Ecto neural progenitor cell (in vitro differentiated cells): ENCODE measurements at regions not wholly inside any gene's neighbourhood (a gene's known extent, or its start where the extent isn't known, plus 50 kb on each side); places are given as distances from the start of the nearest gene placed in this dataset.

Experiments used
- DNase-seq: peaks from one replicate; pipeline ENCODE4 v3.0.0-alpha.2; 2018; ENCODE audit warnings: low spot score

- DNase-seq: no peak
Observed at GRCh38 chr3:84439476-84439875, 519.3 kb upstream of the CADM2 start.

GRCh38 chr3:84440291-84440690 is 518.5 kb upstream of the CADM2 start:
- DNase-seq: peak; percentile 55

- DNase-seq: no peak
Observed at GRCh38 chr3:84442533-84442932, 516.3 kb upstream of the CADM2 start.

- DNase-seq: no peak
Observed at GRCh38 chr3:84444726-84445521, 513.9 kb upstream of the CADM2 start.

- no peak for DNase-seq
Observed at GRCh38 chr3:84487296-84487695, 471.5 kb upstream of the CADM2 start.

GRCh38 chr3:84504761-84505160 is 454.0 kb upstream of the CADM2 start:
- no peak for DNase-seq

GRCh38 chr3:84510007-84510406 is 448.8 kb upstream of the CADM2 start:
- no peak for DNase-seq

GRCh38 chr3:84522893-84523292 is 435.9 kb upstream of the CADM2 start:
- no peak for DNase-seq

- no peak for DNase-seq
Observed at GRCh38 chr3:84536916-84537315, 421.9 kb upstream of the CADM2 start.

GRCh38 chr3:84538597-84538996 is 420.2 kb upstream of the CADM2 start:
- DNase-seq: no peak

GRCh38 chr3:84547207-84547606 is 411.6 kb upstream of the CADM2 start:
- no peak for DNase-seq

GRCh38 chr3:84547971-84548970 is 410.5 kb upstream of the CADM2 start:
- DNase-seq: peak; percentile 53

GRCh38 chr3:84555629-84556028 is 403.2 kb upstream of the CADM2 start:
- no peak for DNase-seq

GRCh38 chr3:84566256-84566655 is 392.5 kb upstream of the CADM2 start:
- DNase-seq: no peak

- no peak for DNase-seq
Observed at GRCh38 chr3:84567796-84568195, 391.0 kb upstream of the CADM2 start.

- DNase-seq: no peak
Observed at GRCh38 chr3:84573962-84574361, 384.8 kb upstream of the CADM2 start.

- no peak for DNase-seq
Observed at GRCh38 chr3:84586427-84586826, 372.4 kb upstream of the CADM2 start.

GRCh38 chr3:84600703-84601225 is 358.0 kb upstream of the CADM2 start:
- DNase-seq: no peak

- DNase-seq: no peak
Observed at GRCh38 chr3:84601303-84601702, 357.5 kb upstream of the CADM2 start.

GRCh38 chr3:84621823-84622222 is 337.0 kb upstream of the CADM2 start:
- DNase-seq: no peak

GRCh38 chr3:84634668-84635067 is 324.1 kb upstream of the CADM2 start:
- DNase-seq: no peak

GRCh38 chr3:84637272-84637671 is 321.5 kb upstream of the CADM2 start:
- DNase-seq: no peak

- no peak for DNase-seq
Observed at GRCh38 chr3:84666468-84666867, 292.3 kb upstream of the CADM2 start.
